ENCODE measurements at regions not wholly inside any gene's neighbourhood (a gene's known extent, or its start where the extent isn't known, plus 50 kb on each side); places are given as distances from the start of the nearest gene placed in this dataset.

- Histone ChIP-seq H3K9me3 (replicated peaks; ENCODE audit: insufficient read depth, low read length) (no peaks in the 10 kb centered on the region), H2AFZ (ENCODE audit: low read length) (no peak overlapping the region), H3K36me3 (replicated peaks; ENCODE audit: insufficient read depth, low read length) (no peaks in the 10 kb centered on the region), H4K20me1 (ENCODE audit: insufficient read depth, low read length) (no peaks in the 10 kb centered on the region), H3K4me3 (ENCODE audit: low read length) (no peak overlapping the region), H3K4me2 (ENCODE audit: low read depth, low read length) (no peak overlapping the region), H3K27ac (ENCODE audit: low read length) (no peak overlapping the region), H3F3A (ENCODE audit: insufficient read depth, low read length) (no peaks in the 10 kb centered on the region), H3K79me2 (ENCODE audit: low read length) (no peaks in the 10 kb centered on the region), H3K4me1 (ENCODE audit: low read length) (no peaks in the 10 kb centered on the region), H3K27me3 (replicated peaks; ENCODE audit: insufficient read depth, low read length) (no peaks in the 10 kb centered on the region), H3K9ac (ENCODE audit: low read length) (no peak overlapping the region), H3K9me2 (replicated peaks; ENCODE audit: insufficient read depth, low read length) (no peaks in the 10 kb centered on the region)
- TF ChIP-seq EZH2phosphoT487 (IDR thresholded peaks at IDR 0.05; ENCODE audit: low read length) (no peak), EZH2 (optimal IDR thresholded peaks at IDR 0.05; ENCODE audit: low read depth, low read length) (no peak), CTCF (IDR thresholded peaks at IDR 0.05; ENCODE audit: low read length) (no peak)
- no peak for DNase-seq
Observed at GRCh38 chr2:58974426-58974825, 733.3 kb upstream of the FANCL start.

- no peaks in the 10 kb centered on the region for H4K20me1 ChIP-seq (ENCODE audit: insufficient read depth, low read length)
- H3K4me1 ChIP-seq (ENCODE audit: low read length) = no peaks in the 10 kb centered on the region
- no peaks in the 10 kb centered on the region for H3K9me3 ChIP-seq (replicated peaks; ENCODE audit: insufficient read depth, low read length)
- H3K27ac ChIP-seq (ENCODE audit: low read length) = no peak overlapping the region
- no peaks in the 10 kb centered on the region for H3K79me2 ChIP-seq (ENCODE audit: low read length)
- H3K4me3 ChIP-seq (ENCODE audit: low read length) = no peak overlapping the region
- no peaks in the 10 kb centered on the region for H3K27me3 ChIP-seq (replicated peaks; ENCODE audit: insufficient read depth, low read length)
- H3K9ac ChIP-seq (ENCODE audit: low read length) = no peak overlapping the region
- no peaks in the 10 kb centered on the region for H3F3A ChIP-seq (ENCODE audit: insufficient read depth, low read length)
- H3K9me2 ChIP-seq (replicated peaks; ENCODE audit: insufficient read depth, low read length) = no peaks in the 10 kb centered on the region
- no peak overlapping the region for H2AFZ ChIP-seq (ENCODE audit: low read length)
- no peaks in the 10 kb centered on the region for H3K36me3 ChIP-seq (replicated peaks; ENCODE audit: insufficient read depth, low read length)
- H3K4me2 ChIP-seq (ENCODE audit: low read depth, low read length) = no peak overlapping the region
- TF ChIP-seq EZH2phosphoT487 (IDR thresholded peaks at IDR 0.05; ENCODE audit: low read length) = no peak
- TF ChIP-seq CTCF (IDR thresholded peaks at IDR 0.05; ENCODE audit: low read length) = no peak
- no peak for TF ChIP-seq EZH2 (optimal IDR thresholded peaks at IDR 0.05; ENCODE audit: low read depth, low read length)
- DNase-seq = no peak
Observed at GRCh38 chr2:58973811-58974281, 732.7 kb upstream of the FANCL start.

DNA sequence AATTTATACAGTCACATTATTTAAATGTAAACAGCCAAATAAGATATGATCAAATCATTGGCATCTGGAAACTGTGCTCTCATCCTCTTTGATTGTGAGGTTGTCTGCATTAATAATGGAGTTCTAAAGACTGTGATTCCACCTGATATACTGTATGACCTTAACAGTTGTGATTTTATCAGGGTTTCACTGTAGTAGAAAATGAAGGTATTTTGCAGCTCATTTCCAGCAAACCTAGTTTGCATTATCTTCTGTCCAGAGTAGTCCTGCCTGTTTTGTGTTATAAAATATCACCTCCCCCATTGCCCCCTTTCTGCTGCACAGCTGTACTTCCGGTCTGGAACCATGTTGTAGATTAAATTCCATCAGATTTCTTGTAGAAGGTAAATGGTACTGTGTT lies 731.6 kb upstream of the FANCL start:
- H3K27ac ChIP-seq (ENCODE audit: low read length) = no peak overlapping the region
- H3K9me2 ChIP-seq (replicated peaks; ENCODE audit: insufficient read depth, low read length) = no peaks in the 10 kb centered on the region
- no peaks in the 10 kb centered on the region for H3K36me3 ChIP-seq (replicated peaks; ENCODE audit: insufficient read depth, low read length)
- H3K9ac ChIP-seq (ENCODE audit: low read length) = no peak overlapping the region
- TF ChIP-seq CTCF (IDR thresholded peaks at IDR 0.05; ENCODE audit: low read length) = no peak
- TF ChIP-seq EZH2phosphoT487 (IDR thresholded peaks at IDR 0.05; ENCODE audit: low read length) = no peak
- TF ChIP-seq EZH2 (optimal IDR thresholded peaks at IDR 0.05; ENCODE audit: low read depth, low read length) = no peak
- H3K27me3 ChIP-seq (replicated peaks; ENCODE audit: insufficient read depth, low read length) = no peaks in the 10 kb centered on the region
- no peak for DNase-seq
- H3F3A ChIP-seq (ENCODE audit: insufficient read depth, low read length) = no peaks in the 10 kb centered on the region
- H3K4me1 ChIP-seq (ENCODE audit: low read length) = no peaks in the 10 kb centered on the region
- H4K20me1 ChIP-seq (ENCODE audit: insufficient read depth, low read length) = no peaks in the 10 kb centered on the region
- H3K4me3 ChIP-seq (ENCODE audit: low read length) = no peak overlapping the region
- no peak overlapping the region for H2AFZ ChIP-seq (ENCODE audit: low read length)
- no peak overlapping the region for H3K4me2 ChIP-seq (ENCODE audit: low read depth, low read length)
- H3K79me2 ChIP-seq (ENCODE audit: low read length) = no peaks in the 10 kb centered on the region
- H3K9me3 ChIP-seq (replicated peaks; ENCODE audit: insufficient read depth, low read length) = no peaks in the 10 kb centered on the region

All from MM.1S (cell line).